Esophagus muscularis mucosa (tissue), 3 donors: ENCODE measurements at regions not wholly inside any gene's neighbourhood (a gene's known extent, or its start where the extent isn't known, plus 50 kb on each side); places are given as distances from the start of the nearest gene placed in this dataset.

Source experiments
- CTCF ChIP-seq, 3 experiments: fragments of 200-600 bp in 2 of 3; fragments of 450-650 bp in 1 of 3; sonication (generic) in 2 of 3; IDR thresholded peaks; one replicate each; pipeline ENCODE4 v1.5.1; 2017 to 2019; ENCODE audit warnings: antibody characterized with exemption in 3 of 3, mild to moderate bottlenecking in 2 of 3, moderate library complexity in 1 of 3
- POLR2A ChIP-seq: fragments of 450-650 bp; IDR thresholded peaks from one replicate; pipeline ENCODE4 v1.6.1; 2017; ENCODE audit warnings: antibody characterized with exemption, moderate library complexity, mild to moderate bottlenecking, low read depth
- POLR2AphosphoS5 ChIP-seq, 2 donors: sonication (generic); formaldehyde crosslinking; IDR thresholded peaks; one replicate each; pipeline ENCODE4 v1.6.1; 2017; ENCODE audit warnings: antibody characterized with exemption in 2 of 2

- TF ChIP-seq POLR2A (no peak), POLR2AphosphoS5 (IDR thresholded peaks at IDR 0.05) (no peak), CTCF (IDR thresholded peaks at IDR 0.05) (no peak)
These were observed 63.0 kb downstream of the MAF start for GRCh38 chr16:79537584-79537983.
